GM23248 (cell line): ENCODE measurements at regions not wholly inside any gene's neighbourhood (a gene's known extent, or its start where the extent isn't known, plus 50 kb on each side); places are given as distances from the start of the nearest gene placed in this dataset.

ENCODE experiments used
- DNase-seq: peaks from one replicate; pipeline ENCODE4 v3.0.0-alpha.2; 2015
- H2AFZ ChIP-seq: fragments of 200-600 bp; sonication (generic); 2 replicates; pipeline ENCODE4 v1.6.1; 2016; ENCODE audit warnings: antibody characterized with exemption
- H3F3A ChIP-seq: fragments of 200-600 bp; sonication (generic); 2 replicates; pipeline ENCODE4 v1.6.1; 2016; ENCODE audit warnings: mild to moderate bottlenecking, antibody characterized with exemption, mixed run types; ENCODE audit not compliant: insufficient read depth
- H3K27ac ChIP-seq: fragments of 200-600 bp; sonication (generic); 2 replicates; pipeline ENCODE4 v1.5.1; 2016; ENCODE audit warnings: mild to moderate bottlenecking
- H3K27me3 ChIP-seq: fragments of 200-600 bp; sonication (generic); replicated peaks from 2 replicates; pipeline ENCODE4 v1.6.1; 2016; ENCODE audit warnings: mild to moderate bottlenecking; ENCODE audit not compliant: insufficient read depth
- H3K36me3 ChIP-seq: fragments of 200-600 bp; sonication (generic); 2 replicates; pipeline ENCODE4 v1.6.1; 2016; ENCODE audit warnings: low read depth, mild to moderate bottlenecking
- H3K4me1 ChIP-seq: fragments of 200-600 bp; sonication (generic); 2 replicates; pipeline ENCODE4 v1.6.1; 2016; ENCODE audit warnings: mild to moderate bottlenecking; ENCODE audit not compliant: insufficient read depth
- H3K4me2 ChIP-seq: fragments of 200-600 bp; sonication (generic); one replicate; pipeline ENCODE4 v1.6.1; 2016; ENCODE audit warnings: mild to moderate bottlenecking; ENCODE audit not compliant: unreplicated experiment
- H3K4me3 ChIP-seq: fragments of 200-600 bp; sonication (generic); 2 replicates; pipeline ENCODE4 v1.5.1; 2016; ENCODE audit warnings: mild to moderate bottlenecking
- H3K79me2 ChIP-seq: fragments of 200-600 bp; sonication (generic); 2 replicates; pipeline ENCODE4 v1.6.1; 2016; ENCODE audit warnings: mild to moderate bottlenecking; ENCODE audit not compliant: insufficient read depth
- H3K9ac ChIP-seq: fragments of 200-600 bp; sonication (generic); 2 replicates; pipeline ENCODE4 v1.6.1; 2016; ENCODE audit warnings: mild to moderate bottlenecking
- H3K9me2 ChIP-seq: fragments of 200-600 bp; sonication (generic); 2 replicates; pipeline ENCODE4 v1.6.1; 2016; ENCODE audit warnings: mixed run types, mild to moderate bottlenecking, moderate library complexity; ENCODE audit not compliant: insufficient read depth
- H3K9me3 ChIP-seq: fragments of 200-600 bp; sonication (generic); one replicate; pipeline ENCODE4 v1.6.1; 2017; ENCODE audit warnings: low read depth
- H4K20me1 ChIP-seq: fragments of 200-600 bp; sonication (generic); 2 replicates; pipeline ENCODE4 v1.6.0; 2016; ENCODE audit not compliant: insufficient read depth
- EZH2 ChIP-seq: fragments of 200-600 bp; sonication (generic); IDR thresholded peaks from 2 replicates; pipeline ENCODE4 v1.6.1; 2018; ENCODE audit warnings: antibody characterized with exemption, mild to moderate bottlenecking; ENCODE audit not compliant: insufficient read depth, poor library complexity, severe bottlenecking
- EZH2phosphoT487 ChIP-seq: fragments of 200-600 bp; sonication (generic); IDR thresholded peaks from 2 replicates; pipeline ENCODE4 v1.6.1; 2018; ENCODE audit warnings: antibody characterized with exemption, moderate library complexity, mild to moderate bottlenecking, low read depth; ENCODE audit not compliant: insufficient read depth
- WGBS, 2 experiments: methylation state at CpG; one replicate each; pipeline ENCODE4 v1.1.6; 2015 to 2017; ENCODE audit warnings: low lambda C conversion rate in 2 of 2, low coverage in 1 of 2; ENCODE audit errors: missing lambda C conversion rate in 2 of 2; 5-methylcytosine and 5-hydroxymethylcytosine counted together
- in situ Hi-C: fragments of 300-500 bp; cut with MboI; formaldehyde crosslinking; loops from 2 replicates; pipeline ENCODE4 v1.15.0; 2020

- no peak for DNase-seq
- H3K27me3 ChIP-seq, result no peaks in the 10 kb centered on the region
- H3K9me3 ChIP-seq, result no peaks in the 10 kb centered on the region
- H3K27ac ChIP-seq, result no peak overlapping the region
- H3K9me2 ChIP-seq, result no peaks in the 10 kb centered on the region
- H4K20me1 ChIP-seq, result no peaks in the 10 kb centered on the region
- H3K9ac ChIP-seq, result no peak overlapping the region
- no peaks in the 10 kb centered on the region for H3K36me3 ChIP-seq
- H3K4me3 ChIP-seq, result no peak overlapping the region
- H2AFZ ChIP-seq, result no peak overlapping the region
- TF ChIP-seq EZH2phosphoT487, result no peak
- no peak for TF ChIP-seq EZH2
- H3K4me2 ChIP-seq, result no peak overlapping the region
- H3K4me1 ChIP-seq, result no peaks in the 10 kb centered on the region
- in situ Hi-C loops, result no loop called here
- H3K79me2 ChIP-seq, result no peaks in the 10 kb centered on the region
- no peaks in the 10 kb centered on the region for H3F3A ChIP-seq
- 84 to 92% methylated on average over 2 of the region's 2 CpGs for WGBS, 2 experiments
These were observed 220.4 kb upstream of the CD180 start for GRCh38 chr5:67416986-67417385.

DNA sequence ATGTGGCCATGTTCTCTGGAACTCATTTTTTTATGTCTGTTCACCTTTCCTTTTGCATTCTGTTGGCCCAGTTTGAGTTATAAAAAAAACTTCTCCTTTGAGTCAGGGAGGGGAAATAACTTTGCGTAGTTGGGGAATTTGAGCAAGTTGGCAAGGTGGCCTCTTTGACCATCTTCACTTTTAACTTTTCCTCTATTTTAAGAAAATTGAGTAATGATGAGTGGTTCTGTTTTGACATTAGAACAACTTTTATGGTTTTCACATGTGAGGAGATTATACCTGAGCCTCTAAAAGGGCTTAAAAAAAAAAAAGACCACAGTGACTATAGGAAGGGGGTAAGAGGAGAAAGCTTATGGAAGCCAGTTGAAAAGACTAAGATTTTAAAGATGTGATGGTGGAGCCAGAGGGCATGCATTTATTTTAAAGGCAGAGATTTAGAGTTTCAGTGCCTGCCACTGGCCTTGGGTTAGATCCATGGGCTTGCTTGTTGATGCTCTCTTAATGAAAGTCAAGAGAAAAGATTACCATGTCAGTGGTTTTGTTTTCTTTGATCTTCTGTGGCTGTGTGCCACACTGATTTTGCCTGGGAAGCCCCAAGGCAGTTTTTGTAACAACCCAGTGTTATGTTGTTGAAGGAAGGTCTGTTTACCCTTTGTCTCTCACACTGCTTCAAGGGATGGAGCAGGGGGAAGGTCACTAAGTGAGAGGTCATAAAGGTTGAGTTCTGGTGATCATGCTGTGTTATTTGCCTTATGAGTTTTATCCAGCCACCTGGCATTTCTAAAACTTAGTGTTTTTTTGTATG is 219.7 kb upstream of the CD180 start:
- H2AFZ ChIP-seq, result no peak overlapping the region
- no peak for DNase-seq
- no peaks in the 10 kb centered on the region for H3K27me3 ChIP-seq
- no peak for TF ChIP-seq EZH2phosphoT487
- TF ChIP-seq EZH2, result no peak
- H3K9me3 ChIP-seq, result no peaks in the 10 kb centered on the region
- no peaks in the 10 kb centered on the region for H3F3A ChIP-seq
- no peaks in the 10 kb centered on the region for H3K4me1 ChIP-seq
- H3K27ac ChIP-seq, result no peak overlapping the region
- in situ Hi-C loops, result no loop called here
- H3K4me2 ChIP-seq, result no peak overlapping the region
- 91 to 94% methylated on average over 1 of the region's 1 CpG for WGBS, 2 experiments
- no peaks in the 10 kb centered on the region for H3K79me2 ChIP-seq
- no peaks in the 10 kb centered on the region for H3K9me2 ChIP-seq
- H4K20me1 ChIP-seq, result no peaks in the 10 kb centered on the region
- no peak overlapping the region for H3K4me3 ChIP-seq
- H3K9ac ChIP-seq, result no peak overlapping the region
- no peaks in the 10 kb centered on the region for H3K36me3 ChIP-seq

GRCh38 chr5:67414712-67415111 is 218.1 kb upstream of the CD180 start:
- Histone ChIP-seq H2AFZ (no peak overlapping the region), H3K9me3 (no peaks in the 10 kb centered on the region), H3K9ac (no peak overlapping the region), H3K79me2 (no peaks in the 10 kb centered on the region), H3K27ac (no peak overlapping the region), H3F3A (no peaks in the 10 kb centered on the region), H3K27me3 (no peaks in the 10 kb centered on the region), H3K9me2 (no peaks in the 10 kb centered on the region), H3K4me1 (no peaks in the 10 kb centered on the region), H3K36me3 (no peaks in the 10 kb centered on the region), H4K20me1 (no peaks in the 10 kb centered on the region), H3K4me3 (no peak overlapping the region), H3K4me2 (no peak overlapping the region)
- in situ Hi-C loops, result no loop called here
- TF ChIP-seq EZH2 (no peak), EZH2phosphoT487 (no peak)
- peak; percentile 47 for DNase-seq

DNA sequence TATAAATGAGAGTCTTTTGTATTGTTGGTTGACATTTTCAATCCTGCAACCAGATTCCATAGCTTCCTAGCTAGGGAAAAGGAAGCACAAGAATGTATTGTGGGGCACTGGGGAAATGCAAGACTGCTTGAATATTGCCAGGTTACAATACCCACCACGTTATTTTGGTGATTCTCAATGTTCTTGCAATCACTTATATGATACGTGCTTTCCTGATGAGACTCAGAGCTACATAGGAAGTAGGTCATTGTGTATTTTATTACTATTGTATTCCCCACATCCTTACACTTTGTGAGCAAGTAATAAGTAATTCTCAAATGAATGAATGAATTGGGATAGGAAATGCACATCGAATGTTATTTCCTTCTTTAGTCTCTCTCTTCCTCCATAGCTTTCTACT is 217.1 kb upstream of the CD180 start:
- Histone ChIP-seq H3K4me2 (no peak overlapping the region), H3F3A (no peaks in the 10 kb centered on the region), H3K9me3 (no peaks in the 10 kb centered on the region), H3K36me3 (no peaks in the 10 kb centered on the region), H3K4me3 (no peak overlapping the region), H3K27ac (no peak overlapping the region), H4K20me1 (no peaks in the 10 kb centered on the region), H2AFZ (no peak overlapping the region), H3K9ac (no peak overlapping the region), H3K79me2 (no peaks in the 10 kb centered on the region), H3K9me2 (no peaks in the 10 kb centered on the region), H3K4me1 (no peaks in the 10 kb centered on the region), H3K27me3 (no peaks in the 10 kb centered on the region)
- in situ Hi-C loops, result no loop called here
- 78% methylated on average over 3 of the region's 3 CpGs for WGBS, 2 experiments
- TF ChIP-seq EZH2, result no peak
- TF ChIP-seq EZH2phosphoT487, result no peak
- no peak for DNase-seq
